HEK293T (cell line): ENCODE measurements at regions not wholly inside any gene's neighbourhood (a gene's known extent, or its start where the extent isn't known, plus 50 kb on each side); places are given as distances from the start of the nearest gene placed in this dataset.

Source experiments
- BHLHE40 ChIP-seq: fragments of 450-650 bp; IDR thresholded peaks from 2 replicates; pipeline ENCODE4 v1.6.1; 2016; ENCODE audit warnings: mild to moderate bottlenecking, moderate library complexity, borderline replicate concordance
- ELF4 ChIP-seq: fragments of 450-650 bp; IDR thresholded peaks from 2 replicates; pipeline ENCODE4 v1.6.1; 2017; ENCODE audit warnings: antibody characterized with exemption
- FOXM1 ChIP-seq: fragments of 450-650 bp; IDR thresholded peaks from 2 replicates; pipeline ENCODE4 v1.6.1; 2017; ENCODE audit warnings: mild to moderate bottlenecking, borderline replicate concordance
- HDGF ChIP-seq: fragments of 450-650 bp; IDR thresholded peaks from 2 replicates; pipeline ENCODE4 v1.6.1; 2017; ENCODE audit warnings: antibody characterized with exemption, borderline replicate concordance
- NFRKB ChIP-seq: fragments of 450-650 bp; IDR thresholded peaks from 2 replicates; pipeline ENCODE4 v1.6.1; 2016; ENCODE audit warnings: mild to moderate bottlenecking, moderate library complexity
- SUZ12 ChIP-seq: fragments of 450-650 bp; IDR thresholded peaks from 2 replicates; pipeline ENCODE4 v1.6.1; 2016; ENCODE audit warnings: mild to moderate bottlenecking

DNA sequence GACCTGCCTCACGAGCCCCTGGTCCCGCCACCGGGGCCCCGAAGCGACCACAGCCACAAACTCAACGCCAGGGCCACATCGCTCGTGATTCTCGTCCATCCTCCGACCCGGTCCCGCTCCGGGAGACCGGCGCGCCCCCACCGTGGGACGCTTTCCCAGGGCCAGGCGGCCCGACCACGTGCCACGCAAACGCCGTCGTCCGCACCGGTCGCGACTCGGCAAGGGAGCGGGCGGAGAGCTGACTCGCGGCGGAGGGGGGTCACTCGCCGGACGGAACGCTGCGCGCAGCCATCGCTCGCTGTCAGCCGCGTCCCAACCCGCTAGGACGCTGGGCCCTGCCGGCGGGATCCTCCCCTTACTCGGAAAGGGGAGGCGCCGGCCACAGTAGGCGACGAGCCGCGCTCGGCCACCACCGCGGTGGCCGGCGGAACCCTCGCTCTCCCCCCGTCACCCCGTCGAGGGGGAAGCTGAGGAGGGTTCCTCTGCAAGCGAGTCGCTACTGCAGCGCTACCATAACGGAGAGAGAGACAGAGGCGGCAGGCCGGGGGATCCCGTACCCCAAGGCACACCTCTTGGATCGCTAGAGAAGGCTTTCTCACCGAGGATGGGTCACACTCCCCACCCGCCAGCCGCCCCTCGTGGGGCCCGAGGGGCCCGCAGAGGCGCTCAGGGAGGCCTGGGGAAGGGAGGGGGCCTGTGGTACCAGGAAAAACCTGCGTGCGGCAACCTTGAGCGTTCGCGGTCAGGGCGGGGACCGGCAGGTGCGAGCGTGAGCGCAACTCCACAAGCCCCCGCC, 511.8 kb upstream of the ZNF337 start:
- TF ChIP-seq BHLHE40 (no peak), ELF4 (no peak), HDGF (no peak), FOXM1 (no peak), NFRKB (no peak), SUZ12 (no peak)
